ENCODE measurements at regions not wholly inside any gene's neighbourhood (a gene's known extent, or its start where the extent isn't known, plus 50 kb on each side); places are given as distances from the start of the nearest gene placed in this dataset.

DNA sequence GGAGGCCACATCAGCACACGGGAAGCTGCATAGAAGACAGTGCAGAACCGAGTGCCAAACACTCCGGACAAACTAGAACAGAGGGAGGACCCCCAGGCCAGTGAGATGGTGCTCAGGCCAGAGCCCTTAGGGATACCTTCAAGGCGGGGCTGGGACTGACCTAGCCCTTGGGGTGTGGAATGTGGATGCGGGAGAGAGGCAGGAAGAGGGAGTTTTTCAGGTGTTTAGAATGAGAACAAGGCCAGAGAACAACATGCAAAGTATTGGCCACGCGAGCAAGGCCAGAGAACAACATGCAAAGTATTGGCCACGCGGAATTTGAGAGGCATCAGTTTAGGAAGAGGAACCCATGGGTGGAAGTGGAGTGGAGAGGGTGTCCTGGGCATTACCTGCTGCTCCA is 65.1 kb upstream of the ATP12A start:
- DNase-seq (ENCODE audit: low spot score) (no peak), ATAC-seq (peak; percentile 52)
- ChIA-PET CTCF (no interaction called here), POLR2A (no interaction called here)
- TF ChIP-seq EMX1 (CRISPR knock-in tag; IDR thresholded peaks at IDR 0.05) = no peak
- TF ChIP-seq NR2C2 (CRISPR knock-in tag; IDR thresholded peaks at IDR 0.05) = no peak
- TF ChIP-seq TCF7 (CRISPR knock-in tag; IDR thresholded peaks at IDR 0.05; ENCODE audit: low read depth) = no peak
- TF ChIP-seq CDX4 (CRISPR knock-in tag; IDR thresholded peaks at IDR 0.05; ENCODE audit: borderline replicate concordance) = no peak
- TF ChIP-seq ATF6 (CRISPR knock-in tag; IDR thresholded peaks at IDR 0.05) = no peak
- TF ChIP-seq ZBTB21 (CRISPR knock-in tag; IDR thresholded peaks at IDR 0.05; ENCODE audit: borderline replicate concordance) = no peak
- TF ChIP-seq PRDM15 (CRISPR knock-in tag; IDR thresholded peaks at IDR 0.05) = no peak
- TF ChIP-seq, protein P1, sequence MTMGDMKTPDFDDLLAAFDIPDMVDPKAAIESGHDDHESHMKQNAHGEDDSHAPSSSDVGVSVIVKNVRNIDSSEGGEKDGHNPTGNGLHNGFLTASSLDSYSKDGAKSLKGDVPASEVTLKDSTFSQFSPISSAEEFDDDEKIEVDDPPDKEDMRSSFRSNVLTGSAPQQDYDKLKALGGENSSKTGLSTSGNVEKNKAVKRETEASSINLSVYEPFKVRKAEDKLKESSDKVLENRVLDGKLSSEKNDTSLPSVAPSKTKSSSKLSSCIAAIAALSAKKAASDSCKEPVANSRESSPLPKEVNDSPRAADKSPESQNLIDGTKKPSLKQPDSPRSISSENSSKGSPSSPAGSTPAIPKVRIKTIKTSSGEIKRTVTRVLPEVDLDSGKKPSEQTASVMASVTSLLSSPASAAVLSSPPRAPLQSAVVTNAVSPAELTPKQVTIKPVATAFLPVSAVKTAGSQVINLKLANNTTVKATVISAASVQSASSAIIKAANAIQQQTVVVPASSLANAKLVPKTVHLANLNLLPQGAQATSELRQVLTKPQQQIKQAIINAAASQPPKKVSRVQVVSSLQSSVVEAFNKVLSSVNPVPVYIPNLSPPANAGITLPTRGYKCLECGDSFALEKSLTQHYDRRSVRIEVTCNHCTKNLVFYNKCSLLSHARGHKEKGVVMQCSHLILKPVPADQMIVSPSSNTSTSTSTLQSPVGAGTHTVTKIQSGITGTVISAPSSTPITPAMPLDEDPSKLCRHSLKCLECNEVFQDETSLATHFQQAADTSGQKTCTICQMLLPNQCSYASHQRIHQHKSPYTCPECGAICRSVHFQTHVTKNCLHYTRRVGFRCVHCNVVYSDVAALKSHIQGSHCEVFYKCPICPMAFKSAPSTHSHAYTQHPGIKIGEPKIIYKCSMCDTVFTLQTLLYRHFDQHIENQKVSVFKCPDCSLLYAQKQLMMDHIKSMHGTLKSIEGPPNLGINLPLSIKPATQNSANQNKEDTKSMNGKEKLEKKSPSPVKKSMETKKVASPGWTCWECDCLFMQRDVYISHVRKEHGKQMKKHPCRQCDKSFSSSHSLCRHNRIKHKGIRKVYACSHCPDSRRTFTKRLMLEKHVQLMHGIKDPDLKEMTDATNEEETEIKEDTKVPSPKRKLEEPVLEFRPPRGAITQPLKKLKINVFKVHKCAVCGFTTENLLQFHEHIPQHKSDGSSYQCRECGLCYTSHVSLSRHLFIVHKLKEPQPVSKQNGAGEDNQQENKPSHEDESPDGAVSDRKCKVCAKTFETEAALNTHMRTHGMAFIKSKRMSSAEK (CRISPR knock-in tag; IDR thresholded peaks at IDR 0.05; ENCODE audit: borderline replicate concordance) = no peak
- TF ChIP-seq, protein P2, sequence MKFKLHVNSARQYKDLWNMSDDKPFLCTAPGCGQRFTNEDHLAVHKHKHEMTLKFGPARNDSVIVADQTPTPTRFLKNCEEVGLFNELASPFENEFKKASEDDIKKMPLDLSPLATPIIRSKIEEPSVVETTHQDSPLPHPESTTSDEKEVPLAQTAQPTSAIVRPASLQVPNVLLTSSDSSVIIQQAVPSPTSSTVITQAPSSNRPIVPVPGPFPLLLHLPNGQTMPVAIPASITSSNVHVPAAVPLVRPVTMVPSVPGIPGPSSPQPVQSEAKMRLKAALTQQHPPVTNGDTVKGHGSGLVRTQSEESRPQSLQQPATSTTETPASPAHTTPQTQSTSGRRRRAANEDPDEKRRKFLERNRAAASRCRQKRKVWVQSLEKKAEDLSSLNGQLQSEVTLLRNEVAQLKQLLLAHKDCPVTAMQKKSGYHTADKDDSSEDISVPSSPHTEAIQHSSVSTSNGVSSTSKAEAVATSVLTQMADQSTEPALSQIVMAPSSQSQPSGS (CRISPR knock-in tag; IDR thresholded peaks at IDR 0.05; ENCODE audit: borderline replicate concordance, low read depth) = no peak
- no peak for TF ChIP-seq IRF2 (CRISPR knock-in tag; IDR thresholded peaks at IDR 0.05; ENCODE audit: borderline replicate concordance, low read depth)
- no peak for TF ChIP-seq RELA (CRISPR knock-in tag; IDR thresholded peaks at IDR 0.05; ENCODE audit: borderline replicate concordance)
- no peak for TF ChIP-seq HMGA2 (CRISPR knock-in tag; IDR thresholded peaks at IDR 0.05)
- no peak for TF ChIP-seq ZNF232 (CRISPR knock-in tag; IDR thresholded peaks at IDR 0.05)
- no peak for TF ChIP-seq SMAD3 (CRISPR knock-in tag; IDR thresholded peaks at IDR 0.05; ENCODE audit: borderline replicate concordance)
- TF ChIP-seq ETV6 (CRISPR knock-in tag; IDR thresholded peaks at IDR 0.05) = no peak
- TF ChIP-seq, protein P3, sequence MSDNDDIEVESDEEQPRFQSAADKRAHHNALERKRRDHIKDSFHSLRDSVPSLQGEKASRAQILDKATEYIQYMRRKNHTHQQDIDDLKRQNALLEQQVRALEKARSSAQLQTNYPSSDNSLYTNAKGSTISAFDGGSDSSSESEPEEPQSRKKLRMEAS (CRISPR knock-in tag; IDR thresholded peaks at IDR 0.05) = no peak
- TF ChIP-seq ZNF425 (CRISPR knock-in tag; conservative IDR thresholded peaks at IDR 0.05) = no peak
- no peak for TF ChIP-seq GTF2I (CRISPR knock-in tag; conservative IDR thresholded peaks at IDR 0.05)
- TF ChIP-seq, protein P4, sequence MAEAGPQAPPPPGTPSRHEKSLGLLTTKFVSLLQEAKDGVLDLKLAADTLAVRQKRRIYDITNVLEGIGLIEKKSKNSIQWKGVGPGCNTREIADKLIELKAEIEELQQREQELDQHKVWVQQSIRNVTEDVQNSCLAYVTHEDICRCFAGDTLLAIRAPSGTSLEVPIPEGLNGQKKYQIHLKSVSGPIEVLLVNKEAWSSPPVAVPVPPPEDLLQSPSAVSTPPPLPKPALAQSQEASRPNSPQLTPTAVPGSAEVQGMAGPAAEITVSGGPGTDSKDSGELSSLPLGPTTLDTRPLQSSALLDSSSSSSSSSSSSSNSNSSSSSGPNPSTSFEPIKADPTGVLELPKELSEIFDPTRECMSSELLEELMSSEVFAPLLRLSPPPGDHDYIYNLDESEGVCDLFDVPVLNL (CRISPR knock-in tag; IDR thresholded peaks at IDR 0.05; ENCODE audit: borderline replicate concordance, low read depth) = no peak
- TF ChIP-seq TEAD1 (CRISPR knock-in tag; IDR thresholded peaks at IDR 0.05) = no peak
- H3K9me3 Mint-ChIP-seq = no peaks in the 10 kb centered on the region
- no peaks in the 10 kb centered on the region for H3K36me3 Mint-ChIP-seq
- H3K4me1 Mint-ChIP-seq = peaks cover 19% of the 10 kb centered on the region
- no peak overlapping the region for H3K27ac Mint-ChIP-seq
- H3K27me3 Mint-ChIP-seq (ENCODE audit: low read depth) = no peaks in the 10 kb centered on the region
- H3K4me3 Mint-ChIP-seq = no peak overlapping the region
